ENCODE measurements at regions not wholly inside any gene's neighbourhood (a gene's known extent, or its start where the extent isn't known, plus 50 kb on each side); places are given as distances from the start of the nearest gene placed in this dataset.

DNA sequence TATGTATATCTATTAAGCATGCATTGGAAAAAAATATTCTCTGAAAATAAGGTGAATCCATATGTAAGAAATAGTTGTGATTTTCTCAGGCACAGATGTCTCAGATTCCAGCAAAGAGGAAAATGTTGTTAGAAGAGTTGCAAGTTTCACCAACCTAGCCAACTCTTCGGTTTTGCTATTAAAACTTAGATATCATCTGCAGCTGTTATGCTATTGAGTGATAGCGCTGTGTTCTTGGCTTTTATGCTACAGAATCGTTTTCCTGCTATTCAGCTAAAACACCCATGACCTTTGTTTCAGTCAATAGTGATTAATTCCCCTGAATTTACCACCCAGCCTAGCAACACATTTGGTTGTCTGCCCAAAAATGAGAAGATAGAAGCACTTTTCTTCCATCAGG is 795.6 kb upstream of the ANO3 start:
- TF ChIP-seq POLR2AphosphoS5 (IDR thresholded peaks at IDR 0.05) (no peak), EP300 (IDR thresholded peaks at IDR 0.05) (no peak)
- TF ChIP-seq, protein P1, sequence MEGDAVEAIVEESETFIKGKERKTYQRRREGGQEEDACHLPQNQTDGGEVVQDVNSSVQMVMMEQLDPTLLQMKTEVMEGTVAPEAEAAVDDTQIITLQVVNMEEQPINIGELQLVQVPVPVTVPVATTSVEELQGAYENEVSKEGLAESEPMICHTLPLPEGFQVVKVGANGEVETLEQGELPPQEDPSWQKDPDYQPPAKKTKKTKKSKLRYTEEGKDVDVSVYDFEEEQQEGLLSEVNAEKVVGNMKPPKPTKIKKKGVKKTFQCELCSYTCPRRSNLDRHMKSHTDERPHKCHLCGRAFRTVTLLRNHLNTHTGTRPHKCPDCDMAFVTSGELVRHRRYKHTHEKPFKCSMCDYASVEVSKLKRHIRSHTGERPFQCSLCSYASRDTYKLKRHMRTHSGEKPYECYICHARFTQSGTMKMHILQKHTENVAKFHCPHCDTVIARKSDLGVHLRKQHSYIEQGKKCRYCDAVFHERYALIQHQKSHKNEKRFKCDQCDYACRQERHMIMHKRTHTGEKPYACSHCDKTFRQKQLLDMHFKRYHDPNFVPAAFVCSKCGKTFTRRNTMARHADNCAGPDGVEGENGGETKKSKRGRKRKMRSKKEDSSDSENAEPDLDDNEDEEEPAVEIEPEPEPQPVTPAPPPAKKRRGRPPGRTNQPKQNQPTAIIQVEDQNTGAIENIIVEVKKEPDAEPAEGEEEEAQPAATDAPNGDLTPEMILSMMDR (IDR thresholded peaks at IDR 0.05) = no peak

Measured in upper lobe of left lung (tissue), 4 donors.